ENCODE measurements at regions not wholly inside any gene's neighbourhood (a gene's known extent, or its start where the extent isn't known, plus 50 kb on each side); places are given as distances from the start of the nearest gene placed in this dataset.

GRCh38 chr21:41064951-41065350 is 103.0 kb upstream of the BACE2 start:
- TF ChIP-seq ZFX (IDR thresholded peaks at IDR 0.05; ENCODE audit: borderline replicate concordance) (no peak), CTCF (IDR thresholded peaks at IDR 0.05) (no peak)

Data from 22Rv1 (cell line).